GM18909 (cell line): ENCODE measurements at regions not wholly inside any gene's neighbourhood (a gene's known extent, or its start where the extent isn't known, plus 50 kb on each side); places are given as distances from the start of the nearest gene placed in this dataset.
A peak's percentile ranks its signal among the peaks of the same experiment; 100 is the strongest.

Experiments
- ATAC-seq: cut with Tn5 transposase; IDR thresholded peaks from one replicate; pipeline ENCODE4 v1.9.1; 2021; ENCODE audit warnings: mild to moderate bottlenecking; ENCODE audit not compliant: unreplicated experiment, poor library complexity

GRCh38 chr4:36915717-36916116 is 328.8 kb upstream of the NWD2 start:
- no peak for ATAC-seq

GRCh38 chr4:36917413-36917812 is 327.1 kb upstream of the NWD2 start:
- no peak for ATAC-seq

- no peak for ATAC-seq
Measured at GRCh38 chr4:36919721-36920120, 324.8 kb upstream of the NWD2 start.

DNA sequence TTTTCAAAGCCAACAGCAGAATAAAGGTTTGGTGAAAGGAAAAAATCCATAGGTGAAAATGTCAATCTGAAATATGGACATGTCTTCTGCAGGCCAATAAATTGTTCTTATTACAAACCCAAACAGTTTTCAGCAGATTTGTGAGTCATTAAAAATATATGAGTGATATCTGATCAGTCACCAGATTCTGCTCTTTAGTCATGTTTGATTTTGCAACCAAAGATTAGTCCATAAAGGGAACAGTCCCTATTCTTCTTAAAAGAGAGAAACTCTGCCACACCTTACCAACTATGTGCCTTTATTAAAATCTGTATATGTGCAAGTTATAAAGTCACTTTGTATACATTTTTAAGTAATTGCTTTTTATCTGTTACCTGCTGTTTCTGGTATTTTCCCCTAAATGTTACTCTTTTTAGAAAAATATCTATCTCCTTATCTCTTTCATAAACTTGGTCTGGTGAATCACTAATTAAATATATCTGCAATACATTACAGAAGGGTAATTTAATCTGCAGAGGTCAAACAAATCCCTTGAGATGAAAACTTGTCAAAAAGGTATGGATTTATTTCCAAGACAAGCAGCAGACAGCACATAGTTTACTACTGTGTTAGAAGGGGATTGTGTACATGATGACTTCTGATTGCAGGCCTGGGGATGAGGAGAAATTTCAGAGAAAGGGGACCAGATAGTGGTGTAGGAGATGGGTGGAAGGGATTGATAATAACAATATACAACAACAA is 322.9 kb upstream of the NWD2 start:
- ATAC-seq: no peak

GRCh38 chr4:36930562-36931111 is 313.9 kb upstream of the NWD2 start:
- ATAC-seq: no peak

DNA sequence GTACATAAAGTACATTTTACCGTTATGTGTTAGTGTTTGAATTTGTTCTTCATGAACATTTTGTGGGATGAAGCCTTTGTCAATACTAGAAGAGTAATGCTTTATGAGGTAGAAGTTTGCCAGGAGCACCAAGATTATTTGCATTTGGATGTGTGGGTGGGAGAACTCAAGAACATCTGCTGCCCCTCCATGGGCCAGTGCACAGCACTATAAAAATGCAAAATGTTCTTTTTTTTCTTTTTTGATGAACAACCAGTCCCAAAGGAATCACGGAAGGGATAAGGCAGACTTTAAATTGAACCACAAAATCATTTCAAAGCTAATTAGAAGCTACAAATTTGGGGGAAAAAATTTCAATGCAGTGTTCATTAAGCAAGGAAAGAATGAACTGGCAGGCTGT is 300.3 kb upstream of the NWD2 start:
- no peak for ATAC-seq

DNA sequence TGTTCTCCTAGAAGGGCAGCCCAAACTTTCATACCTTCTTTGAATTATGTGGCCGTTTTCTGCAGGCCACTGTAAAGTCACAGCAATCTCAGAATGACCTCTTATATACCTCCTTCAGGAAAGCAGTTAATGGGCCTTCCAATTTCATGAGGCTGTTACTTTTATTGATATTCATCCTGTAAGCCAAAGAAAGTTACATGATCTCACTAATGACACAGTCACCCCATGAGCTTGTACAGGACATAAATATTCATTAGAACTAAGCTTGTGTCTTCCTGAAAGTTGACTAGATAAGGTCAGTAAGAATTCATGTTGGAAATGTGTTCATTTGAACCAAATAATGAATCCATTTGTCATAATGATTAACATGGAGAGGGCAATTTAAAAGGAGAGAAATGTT is 283.1 kb upstream of the NWD2 start:
- no peak for ATAC-seq

DNA sequence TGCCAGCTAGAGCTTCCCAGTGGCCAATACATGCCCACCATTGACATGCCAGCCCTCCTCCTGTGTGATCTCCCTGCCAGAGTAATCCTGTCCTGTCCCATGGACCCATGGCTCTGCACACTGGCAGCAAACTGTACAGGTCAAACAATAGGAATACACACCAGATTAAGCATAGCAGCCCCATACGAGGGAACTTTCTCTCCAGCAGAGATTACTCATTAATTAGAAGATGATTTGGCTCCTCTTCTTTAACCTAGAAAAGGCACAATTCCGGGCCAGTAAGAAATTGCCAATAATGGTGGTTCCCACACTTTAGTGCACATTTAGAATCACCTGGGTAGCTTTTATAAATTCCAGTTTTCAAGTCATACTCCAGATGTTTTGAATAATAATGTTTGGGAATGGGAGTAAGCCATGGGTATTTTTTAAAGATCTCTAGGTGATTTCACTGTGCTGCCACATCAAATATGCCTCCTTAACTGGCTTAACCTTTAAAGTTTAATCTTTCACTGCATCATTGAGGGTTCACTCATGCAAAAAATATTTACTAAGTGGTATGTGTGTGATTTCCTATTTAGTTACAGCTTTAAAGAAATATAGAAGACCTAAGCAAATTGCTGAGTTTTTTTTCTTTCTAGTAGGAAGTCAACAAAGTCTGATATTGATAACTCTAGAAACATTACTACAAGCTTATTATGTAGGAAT is 277.6 kb upstream of the NWD2 start:
- ATAC-seq: no peak

DNA sequence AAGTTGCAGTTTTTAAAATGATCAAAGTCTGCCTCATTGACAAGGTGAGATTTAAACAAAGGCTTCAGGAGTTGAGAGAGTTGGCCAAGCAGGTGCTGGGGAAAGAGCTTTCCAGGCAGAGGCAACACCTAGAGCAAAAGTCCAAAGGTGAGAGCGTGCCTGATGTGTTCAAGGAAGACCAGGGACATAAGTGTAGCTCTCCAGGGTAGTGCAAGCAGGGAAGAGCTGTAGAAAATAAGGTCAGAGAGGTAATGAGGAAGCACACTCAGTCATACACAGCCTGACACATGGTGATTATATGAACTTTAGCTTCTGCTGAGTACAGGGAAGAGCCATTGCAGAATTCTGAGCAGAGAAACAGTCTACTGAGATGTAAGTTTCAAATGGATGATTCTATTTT is 265.0 kb upstream of the NWD2 start:
- no peak for ATAC-seq

DNA sequence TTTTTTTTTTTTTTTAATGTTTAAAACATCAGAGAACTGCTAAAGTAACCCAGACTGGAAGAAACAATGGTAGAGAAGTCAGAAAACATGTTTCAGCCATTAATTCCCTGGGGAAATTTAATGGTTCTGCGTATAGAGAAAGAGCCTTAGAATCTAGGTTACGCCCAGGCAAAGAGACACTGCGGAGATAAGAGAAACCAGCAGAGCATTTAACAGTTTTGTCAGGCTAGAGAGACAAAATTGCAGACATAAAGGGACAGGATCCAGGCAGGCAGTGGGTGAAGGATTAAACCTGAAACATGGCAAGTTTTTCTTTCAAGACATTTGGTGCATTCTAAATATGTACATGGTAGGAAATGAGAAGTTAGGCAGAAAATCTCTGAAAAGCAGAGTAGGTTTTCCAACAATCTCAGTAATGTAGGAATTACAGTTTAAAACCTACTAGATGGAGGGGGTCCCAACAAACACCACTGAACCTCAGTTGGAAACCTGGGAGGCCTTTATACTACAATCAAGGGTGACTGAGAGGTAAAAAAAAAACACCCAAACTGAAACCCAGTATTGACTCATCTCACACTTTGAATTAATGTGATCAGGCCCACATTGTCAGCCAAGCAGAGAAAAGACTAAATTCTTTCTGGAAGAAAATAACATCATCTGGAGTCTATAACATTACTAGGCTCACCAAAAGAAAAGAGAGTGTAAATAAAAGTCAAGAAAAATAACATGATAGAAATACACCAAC is 254.2 kb upstream of the NWD2 start:
- peak; percentile 89 for ATAC-seq

- ATAC-seq: peak; percentile 56
Measured at GRCh38 chr4:36997727-36998126, 246.8 kb upstream of the NWD2 start.

- ATAC-seq: no peak
Measured at GRCh38 chr4:37000281-37000680, 244.3 kb upstream of the NWD2 start.

GRCh38 chr4:37001688-37002436 is 242.7 kb upstream of the NWD2 start:
- ATAC-seq: no peak

DNA sequence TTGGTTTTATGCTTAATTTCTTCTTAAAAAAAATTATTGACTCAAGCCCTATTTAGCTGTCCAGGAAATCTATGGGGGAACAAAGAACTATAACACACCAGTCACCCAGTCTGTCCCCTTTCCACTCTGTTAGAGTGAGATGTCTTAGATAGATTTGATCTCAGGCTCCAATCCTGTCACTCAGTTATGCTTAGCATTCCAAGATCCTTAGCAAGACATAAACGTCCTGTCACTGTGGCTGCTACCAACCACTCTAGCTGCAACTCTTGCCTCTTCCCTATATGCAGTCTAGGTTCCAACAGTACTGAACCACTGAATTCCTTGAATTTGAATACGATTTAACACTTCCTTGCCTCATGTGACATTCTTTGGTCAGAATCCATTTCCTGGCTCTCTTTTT is 241.9 kb upstream of the NWD2 start:
- no peak for ATAC-seq

DNA sequence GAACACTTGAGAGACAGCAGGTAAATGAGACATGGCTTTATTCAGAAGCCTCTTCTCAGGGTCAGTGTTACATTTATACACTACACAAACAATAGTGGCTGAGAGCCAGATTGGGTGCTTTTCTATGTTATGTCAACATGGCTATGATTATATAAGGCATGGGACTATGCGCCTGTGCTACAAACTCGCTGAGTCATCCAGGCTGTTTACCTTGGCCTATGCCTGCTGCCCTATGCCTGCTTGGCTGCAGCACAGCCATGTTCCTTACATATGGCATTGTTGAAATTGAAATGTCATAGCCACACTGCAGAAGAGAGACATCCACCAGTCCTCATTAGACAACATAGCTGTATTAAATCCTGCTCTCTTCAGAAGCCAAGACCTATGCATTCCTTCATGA is 236.3 kb upstream of the NWD2 start:
- ATAC-seq: no peak

GRCh38 chr4:37014584-37014983 is 230.0 kb upstream of the NWD2 start:
- no peak for ATAC-seq

- no peak for ATAC-seq
Measured at GRCh38 chr4:37015391-37015790, 229.2 kb upstream of the NWD2 start.

GRCh38 chr4:37023504-37023903 is 221.0 kb upstream of the NWD2 start:
- no peak for ATAC-seq

GRCh38 chr4:37023996-37024395 is 220.5 kb upstream of the NWD2 start:
- ATAC-seq: no peak

- ATAC-seq: no peak
Measured at GRCh38 chr4:37040816-37041215, 203.7 kb upstream of the NWD2 start.
